Effector CD8-positive, alpha-beta T cell (primary cell): ENCODE measurements at regions not wholly inside any gene's neighbourhood (a gene's known extent, or its start where the extent isn't known, plus 50 kb on each side); places are given as distances from the start of the nearest gene placed in this dataset.
"Not testable (repeated sequence)": the region's sequence is repeated elsewhere in the genome, so short reads cannot be mapped to it uniquely, and the experiment has no call there.

Experiments
- DNase-seq: peaks from one replicate; lab custom pipeline; 2025; lab: John Stamatoyannopoulos, UW

GRCh38 chr22:49015459-49015858, 812.2 kb downstream of the BRD1 start:
- no peak for DNase-seq

GRCh38 chr22:49014227-49015201, 813.2 kb downstream of the BRD1 start:
- no peak for DNase-seq

GRCh38 chr22:49013707-49014106, 814.0 kb downstream of the BRD1 start:
- no peak for DNase-seq

- no peak for DNase-seq
Observed at GRCh38 chr22:49012712-49013395, 814.8 kb downstream of the BRD1 start.

GRCh38 chr22:49011769-49012648, 815.7 kb downstream of the BRD1 start:
- no peak for DNase-seq

- no peak for DNase-seq
Observed at GRCh38 chr22:49011379-49011768, 816.3 kb downstream of the BRD1 start.

- no peak for DNase-seq
Observed at GRCh38 chr22:49010901-49011300, 816.8 kb downstream of the BRD1 start.

GRCh38 chr22:49010070-49010863, 817.4 kb downstream of the BRD1 start:
- DNase-seq = no peak

GRCh38 chr22:49009359-49010063, 818.2 kb downstream of the BRD1 start:
- DNase-seq = no peak

GRCh38 chr22:49008682-49009235, 818.9 kb downstream of the BRD1 start:
- no peak for DNase-seq

- DNase-seq = no peak
Observed at GRCh38 chr22:49007013-49007653, 820.5 kb downstream of the BRD1 start.

- DNase-seq = no peak
Observed at GRCh38 chr22:49006207-49007012, 821.3 kb downstream of the BRD1 start.

GRCh38 chr22:49005557-49005956, 822.1 kb downstream of the BRD1 start:
- DNase-seq = no peak

- no peak for DNase-seq
Observed at GRCh38 chr22:49004484-49005399, 822.9 kb downstream of the BRD1 start.

GRCh38 chr22:48997605-48998004, 830.1 kb downstream of the BRD1 start:
- DNase-seq = not testable (repeated sequence)

GRCh38 chr22:48993655-48994054, 834.0 kb downstream of the BRD1 start:
- DNase-seq = no peak

- DNase-seq = no peak
Observed at GRCh38 chr22:48984639-48985038, 843.0 kb downstream of the BRD1 start.
